HepG2 (cell line): ENCODE measurements at regions not wholly inside any gene's neighbourhood (a gene's known extent, or its start where the extent isn't known, plus 50 kb on each side); places are given as distances from the start of the nearest gene placed in this dataset.

ENCODE experiments used
- BCL3 ChIP-seq: sonication (generic); formaldehyde crosslinking; IDR thresholded peaks from 2 replicates; pipeline ENCODE4 v1.5.1; 2020; ENCODE audit warnings: mild to moderate bottlenecking, missing genetic modification reagents, moderate library complexity
- HNRNPL ChIP-seq: fragments of 200-400 bp; formaldehyde crosslinking; IDR thresholded peaks from 2 replicates; pipeline ENCODE4 v1.6.1; 2017; ENCODE audit warnings: mild to moderate bottlenecking, low read depth, low read length
- MEIS2 ChIP-seq: sonication (generic); formaldehyde crosslinking; IDR thresholded peaks from 2 replicates; pipeline ENCODE4 v1.9.0; 2021; ENCODE audit warnings: mild to moderate bottlenecking, missing genetic modification reagents
- NFYB ChIP-seq: sonication (generic); formaldehyde crosslinking; IDR thresholded peaks from 2 replicates; pipeline ENCODE4 v1.4.0; 2020; ENCODE audit warnings: missing genetic modification reagents
- NR2F1 ChIP-seq, 2 experiments: fragments of 450-650 bp in 1 of 2; formaldehyde crosslinking in 1 of 2; IDR thresholded peaks; 2 replicates each; pipeline versions ENCODE4 v1.5.0 to v1.6.1; 2016 to 2020; ENCODE audit warnings: mild to moderate bottlenecking in 1 of 2, missing compliant biosample characterization in 1 of 2, missing genetic modification reagents in 1 of 2, moderate library complexity in 1 of 2
- PLSCR1 ChIP-seq: sonication (generic); formaldehyde crosslinking; IDR thresholded peaks from 2 replicates; pipeline ENCODE4 v1.5.0; 2020; ENCODE audit warnings: missing genetic modification reagents, mild to moderate bottlenecking, borderline replicate concordance
- PRDM15 ChIP-seq: sonication (generic); formaldehyde crosslinking; IDR thresholded peaks from 2 replicates; pipeline ENCODE4 v1.4.0; 2020; ENCODE audit warnings: missing genetic modification reagents
- SRY ChIP-seq: sonication (generic); formaldehyde crosslinking; IDR thresholded peaks from 2 replicates; pipeline ENCODE4 v1.8.0; 2022; ENCODE audit warnings: mild to moderate bottlenecking, missing genetic modification reagents
- TARDBP ChIP-seq: sonication (generic); formaldehyde crosslinking; IDR thresholded peaks from 2 replicates; pipeline ENCODE4 v1.8.0; 2022; ENCODE audit warnings: mild to moderate bottlenecking, missing genetic modification reagents
- TSC22D2 ChIP-seq: sonication (generic); formaldehyde crosslinking; IDR thresholded peaks from 2 replicates; pipeline ENCODE4 v1.5.1; 2020; ENCODE audit warnings: missing genetic modification reagents, mild to moderate bottlenecking, borderline replicate concordance
- ZBTB2 ChIP-seq: sonication (generic); formaldehyde crosslinking; IDR thresholded peaks from 2 replicates; pipeline ENCODE4 v1.8.0; 2022; ENCODE audit warnings: low read depth, missing genetic modification reagents
- ZBTB8A ChIP-seq: sonication (generic); formaldehyde crosslinking; IDR thresholded peaks from 2 replicates; pipeline ENCODE4 v1.4.0; 2020; ENCODE audit warnings: mild to moderate bottlenecking, low read depth, missing genetic modification reagents, borderline replicate concordance
- ZNF329 ChIP-seq: sonication (generic); formaldehyde crosslinking; IDR thresholded peaks from 2 replicates; pipeline ENCODE4 v1.9.0; 2021; ENCODE audit warnings: low read depth, mild to moderate bottlenecking, missing genetic modification reagents
- ZNF513 ChIP-seq: sonication (generic); formaldehyde crosslinking; conservative IDR thresholded peaks from 2 replicates; pipeline ENCODE4 v1.5.0; 2020; ENCODE audit warnings: missing genetic modification reagents
- ZNF576 ChIP-seq: sonication (generic); formaldehyde crosslinking; IDR thresholded peaks from 2 replicates; pipeline ENCODE4 v1.4.0; 2020; ENCODE audit warnings: mild to moderate bottlenecking, missing genetic modification reagents
- ZNF788 ChIP-seq: sonication (generic); formaldehyde crosslinking; IDR thresholded peaks from 2 replicates; pipeline ENCODE4 v1.5.0; 2020; ENCODE audit warnings: mild to moderate bottlenecking, missing genetic modification reagents, borderline replicate concordance
- ZNF879 ChIP-seq: sonication (generic); formaldehyde crosslinking; IDR thresholded peaks from 2 replicates; pipeline ENCODE4 v1.8.1; 2023; ENCODE audit warnings: missing genetic modification reagents
- ZSCAN12 ChIP-seq: sonication (generic); formaldehyde crosslinking; IDR thresholded peaks from 2 replicates; pipeline ENCODE4 v1.9.0; 2021; ENCODE audit warnings: mild to moderate bottlenecking, missing genetic modification reagents

GRCh38 chr6:1230689-1231605 lies 81.0 kb upstream of the FOXQ1 start (continued):
- TF ChIP-seq PRDM15 (CRISPR knock-in tag) (no peak; the same call in 1 of the 2 replicates), BCL3 (peak; percentile 48; the same call in 1 of the 2 replicates), HNRNPL (no peak), MEIS2 (CRISPR knock-in tag) (peak; percentile 34; the same call in 1 of the 2 replicates), ZNF329 (CRISPR knock-in tag) (peak; percentile 33; the same call in 1 of the 2 replicates), ZBTB8A (CRISPR knock-in tag) (no peak; the same call in 1 of the 2 replicates), ZSCAN12 (CRISPR knock-in tag) (no peak), PLSCR1 (CRISPR knock-in tag) (no peak), ZBTB2 (CRISPR knock-in tag) (no peak), ZNF513 (CRISPR knock-in tag) (no peak), ZNF576 (CRISPR knock-in tag) (no peak), SRY (CRISPR knock-in tag) (no peak; the same call in 1 of the 2 replicates), TARDBP (CRISPR knock-in tag) (peak; percentile 78), NFYB (CRISPR knock-in tag) (no peak), ZNF788 (CRISPR knock-in tag) (no peak), ZNF879 (no peak), NR2F1 (CRISPR knock-in tag; IDR thresholded peaks at IDR 0.05) (no peak), TSC22D2 (CRISPR knock-in tag) (0 out of 2 replicates have a peak, but pooled peaks have one; percentile 12)
